Hypothalamus (tissue), 51 donors: ENCODE measurements at regions not wholly inside any gene's neighbourhood (a gene's known extent, or its start where the extent isn't known, plus 50 kb on each side); places are given as distances from the start of the nearest gene placed in this dataset.
"Not testable (repeated sequence)": the region's sequence is repeated elsewhere in the genome, so short reads cannot be mapped to it uniquely, and the experiment has no call there.

Experiments used
- DNase-seq, 51 donors: peaks; one replicate each; lab custom pipeline; 2025; lab: John Stamatoyannopoulos, UW

GRCh38 chrX:85543866-85544265 is 164.4 kb upstream of the POF1B start:
- DNase-seq = no peak

GRCh38 chrX:85529141-85529540 is 149.7 kb upstream of the POF1B start:
- DNase-seq = not testable (repeated sequence)

GRCh38 chrX:85517994-85518718 is 138.7 kb upstream of the POF1B start:
- no peak for DNase-seq

GRCh38 chrX:85516131-85516530 is 136.7 kb upstream of the POF1B start:
- DNase-seq = no peak

GRCh38 chrX:85506871-85507270 is 127.4 kb upstream of the POF1B start:
- DNase-seq = no peak

- no peak for DNase-seq
Observed at GRCh38 chrX:85505801-85506200, 126.3 kb upstream of the POF1B start.

- no peak for DNase-seq
Observed at GRCh38 chrX:85504381-85504780, 124.9 kb upstream of the POF1B start.

GRCh38 chrX:85503258-85504158 is 124.0 kb upstream of the POF1B start:
- DNase-seq = no peak

- DNase-seq = no peak
Observed at GRCh38 chrX:85501349-85501748, 121.9 kb upstream of the POF1B start.

- no peak for DNase-seq
Observed at GRCh38 chrX:85499400-85499799, 119.9 kb upstream of the POF1B start.

GRCh38 chrX:85493821-85494220 is 114.4 kb upstream of the POF1B start:
- no peak for DNase-seq

GRCh38 chrX:85454295-85454694 is 74.8 kb upstream of the POF1B start:
- DNase-seq = no peak

GRCh38 chrX:85444613-85445012 is 65.1 kb upstream of the POF1B start:
- DNase-seq = no peak
